ENCODE measurements at regions not wholly inside any gene's neighbourhood (a gene's known extent, or its start where the extent isn't known, plus 50 kb on each side); places are given as distances from the start of the nearest gene placed in this dataset.
"Not testable (repeated sequence)": the region's sequence is repeated elsewhere in the genome, so short reads cannot be mapped to it uniquely, and the experiment has no call there.

DNA sequence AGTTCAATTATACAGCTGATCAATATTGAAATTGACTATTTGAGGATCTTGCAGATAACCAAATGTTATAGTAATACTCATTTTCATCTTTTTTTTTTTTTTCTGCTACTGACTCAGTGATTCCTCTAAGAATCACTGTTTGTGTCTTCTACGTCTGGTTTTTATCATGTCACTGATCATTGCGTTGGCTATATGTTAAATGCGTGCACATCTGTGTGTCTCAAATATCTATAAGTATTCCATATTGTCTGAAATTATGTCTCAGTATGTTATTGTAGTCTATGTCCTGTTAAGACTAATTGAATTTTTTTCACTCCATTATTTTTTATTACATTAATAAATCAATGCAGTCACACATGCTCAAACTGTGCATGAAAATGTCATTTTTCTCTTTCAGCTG, 200.5 kb downstream of the PCDH20 start:
- no peak for DNase-seq (ENCODE audit: low spot score)

DNA sequence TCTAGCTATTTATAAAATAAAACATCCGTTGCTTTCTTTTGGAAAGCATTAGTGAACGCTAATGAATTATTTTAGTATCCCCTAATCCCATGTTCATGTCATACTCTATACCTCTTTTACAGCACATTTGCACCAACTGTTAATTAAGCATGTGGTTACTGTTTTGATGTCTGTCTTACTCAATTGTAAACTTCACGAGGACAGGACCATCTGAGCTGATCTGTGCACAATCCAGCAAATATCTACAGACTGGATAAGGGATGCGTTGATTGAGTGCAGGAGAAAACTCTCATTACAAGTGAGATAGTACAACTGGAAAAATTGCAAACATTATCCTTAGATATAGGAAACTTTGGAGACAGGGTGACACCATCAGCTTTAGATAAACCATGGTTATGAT, 201.1 kb downstream of the PCDH20 start:
- DNase-seq (ENCODE audit: low spot score): no peak

DNA sequence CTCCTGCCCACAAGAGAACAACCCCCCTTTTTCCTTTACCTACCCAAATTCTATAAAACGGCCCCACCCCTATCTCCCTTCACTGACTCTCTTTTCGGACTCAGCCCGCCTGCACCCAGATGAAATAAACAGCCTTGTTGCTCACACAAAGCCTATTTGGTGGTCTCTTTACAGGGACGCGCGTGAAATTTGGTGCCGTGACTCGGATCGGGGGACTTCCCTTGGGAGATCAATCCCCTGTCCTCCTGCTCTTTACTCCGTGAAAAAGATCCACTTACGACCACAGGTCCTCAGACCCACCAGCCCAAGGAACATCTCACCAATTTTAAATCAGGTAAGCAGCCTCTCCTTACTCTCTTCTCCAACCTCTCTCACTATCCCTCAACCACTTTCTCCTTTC, 209.8 kb downstream of the PCDH20 start:
- DNase-seq (ENCODE audit: low spot score): not testable (repeated sequence)

DNA sequence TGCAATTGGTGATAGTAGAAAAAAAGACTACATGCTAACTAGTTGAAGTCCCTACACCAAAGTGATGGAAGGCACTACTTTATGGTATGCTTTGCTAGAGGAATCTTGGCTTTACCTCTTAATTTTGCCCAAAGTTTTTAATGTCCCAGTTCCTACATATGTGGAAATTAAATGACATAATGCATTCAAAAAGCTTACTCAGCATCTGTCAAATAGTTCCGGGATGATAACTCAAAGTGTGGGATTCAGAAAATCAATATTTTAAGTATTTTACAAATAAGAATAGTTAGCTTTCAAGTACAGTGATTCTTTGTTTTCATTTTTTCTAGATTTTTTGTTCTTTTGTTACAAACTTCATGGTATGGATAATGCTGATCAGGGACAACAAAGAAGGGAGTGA, 211.6 kb downstream of the PCDH20 start:
- DNase-seq (ENCODE audit: low spot score): no peak

DNA sequence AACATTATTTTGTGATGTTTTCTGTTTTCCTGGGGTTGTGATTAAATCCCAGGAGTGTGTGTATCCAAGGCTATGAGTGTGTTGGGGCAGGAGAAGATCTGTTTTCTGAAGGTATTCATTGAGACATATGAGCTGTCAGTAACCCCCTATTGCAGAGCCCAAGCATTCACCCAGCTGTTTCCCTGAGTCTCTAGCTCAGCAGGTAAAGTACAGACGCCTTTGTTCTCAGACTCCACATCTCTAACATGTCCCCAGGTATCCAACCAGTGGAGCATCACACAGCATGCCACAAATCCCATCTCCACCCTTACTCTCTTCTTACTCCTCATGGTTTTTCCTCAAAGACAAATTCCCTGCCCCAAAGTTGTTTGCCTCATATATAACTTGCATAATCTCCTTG, 213.6 kb downstream of the PCDH20 start:
- no peak for DNase-seq (ENCODE audit: low spot score)

DNA sequence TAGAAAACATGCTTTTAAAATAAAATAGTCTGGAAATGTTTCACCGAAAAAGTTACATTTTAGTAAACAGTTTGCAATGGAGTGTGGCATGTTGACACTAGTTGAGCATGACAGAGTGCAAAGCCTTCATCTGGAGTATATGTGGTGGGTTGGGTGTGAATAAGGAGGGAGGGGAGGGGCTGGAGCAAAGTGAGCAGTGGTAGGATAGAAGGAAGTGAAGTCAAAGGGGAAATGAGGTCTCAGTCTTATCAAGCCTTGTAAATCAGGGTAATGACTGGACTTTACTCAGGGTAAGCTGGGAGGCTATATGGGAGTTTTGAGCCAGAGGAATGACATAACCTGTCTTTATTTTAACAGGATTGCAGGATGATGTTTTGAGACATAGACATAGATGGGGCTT, 222.8 kb downstream of the PCDH20 start:
- no peak for DNase-seq (ENCODE audit: low spot score)

DNA sequence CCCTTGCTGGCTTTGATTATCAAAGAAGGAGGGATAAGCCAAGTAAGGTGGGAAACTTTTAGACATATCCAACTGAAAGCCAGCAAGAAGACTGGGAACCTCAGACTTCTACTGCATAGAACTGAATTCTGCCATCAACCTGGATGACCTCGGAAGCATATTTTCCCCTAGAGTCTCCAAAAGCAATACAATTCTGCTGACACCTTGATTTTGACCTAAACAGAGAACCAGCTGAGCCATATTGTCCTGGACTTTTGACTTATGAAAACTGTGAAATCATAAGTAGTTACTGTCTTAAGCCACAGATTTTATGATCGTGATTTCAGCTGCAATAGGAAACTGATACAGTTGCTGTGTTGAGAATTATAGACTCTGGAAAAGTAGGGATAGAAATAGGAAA, 227.6 kb downstream of the PCDH20 start:
- DNase-seq (ENCODE audit: low spot score): no peak

GRCh38 chr13:61187471-61187870, 228.2 kb downstream of the PCDH20 start:
- no peak for DNase-seq (ENCODE audit: low spot score)

GRCh38 chr13:61183670-61184069, 232.0 kb downstream of the PCDH20 start:
- DNase-seq (ENCODE audit: low spot score): no peak

DNA sequence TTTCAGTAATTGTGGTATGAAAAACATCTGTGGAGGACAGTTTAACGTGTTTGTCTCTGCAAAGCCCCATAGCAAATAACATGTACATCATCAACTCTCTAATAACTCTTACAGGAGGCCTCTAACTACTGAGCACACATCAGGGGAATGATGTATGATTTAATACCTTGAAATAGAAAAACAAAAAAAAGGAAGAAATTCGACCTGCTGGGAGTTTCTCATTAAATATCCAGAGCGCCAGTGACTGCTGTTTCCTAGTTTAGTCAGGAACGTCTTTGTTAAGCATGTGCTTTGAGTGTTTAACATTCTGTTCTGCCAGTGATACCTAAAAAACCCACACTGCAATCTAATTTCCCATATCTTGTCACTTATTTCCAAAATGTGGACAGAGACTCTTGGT, 235.4 kb downstream of the PCDH20 start:
- no peak for DNase-seq (ENCODE audit: low spot score)

DNA sequence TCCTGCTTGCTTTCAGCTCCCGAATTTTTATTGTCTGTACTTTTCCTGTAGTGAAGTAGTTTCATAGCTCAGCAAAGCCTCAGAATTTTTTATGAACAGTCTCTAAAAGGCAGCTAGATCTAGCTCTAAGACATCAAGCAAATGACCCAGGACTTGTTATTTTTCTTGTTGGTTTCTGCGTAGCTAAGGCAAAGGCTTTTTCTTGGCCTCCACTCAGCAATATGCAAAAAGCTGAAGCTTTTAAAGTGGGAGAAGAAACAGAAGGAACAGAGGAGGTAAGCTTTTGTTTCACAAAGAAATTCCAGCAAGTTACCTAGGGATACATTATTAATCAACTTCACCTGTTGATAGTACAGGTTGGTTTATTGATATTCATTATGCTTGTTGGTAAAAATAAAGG, 235.9 kb downstream of the PCDH20 start:
- DNase-seq (ENCODE audit: low spot score): no peak

DNA sequence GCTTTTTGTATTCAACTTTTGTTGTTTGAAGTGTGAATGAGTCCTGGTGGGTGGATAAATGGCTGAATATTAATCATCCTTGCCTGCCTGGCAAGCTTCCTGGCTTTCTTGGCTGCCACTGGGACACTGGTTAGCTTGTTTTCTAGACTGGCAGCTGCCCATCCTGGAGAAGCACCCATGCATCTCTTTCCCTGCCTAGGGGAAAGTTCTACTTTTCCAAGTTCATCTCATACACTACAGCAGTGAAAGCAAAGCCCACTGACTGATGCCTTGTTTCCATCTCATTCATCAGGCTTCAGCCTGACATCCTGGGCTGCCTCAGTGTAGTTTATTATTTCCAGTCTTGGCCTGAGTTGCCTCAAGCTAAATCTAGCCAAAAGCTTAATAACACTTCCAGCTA, 244.8 kb downstream of the PCDH20 start:
- no peak for DNase-seq (ENCODE audit: low spot score)

DNA sequence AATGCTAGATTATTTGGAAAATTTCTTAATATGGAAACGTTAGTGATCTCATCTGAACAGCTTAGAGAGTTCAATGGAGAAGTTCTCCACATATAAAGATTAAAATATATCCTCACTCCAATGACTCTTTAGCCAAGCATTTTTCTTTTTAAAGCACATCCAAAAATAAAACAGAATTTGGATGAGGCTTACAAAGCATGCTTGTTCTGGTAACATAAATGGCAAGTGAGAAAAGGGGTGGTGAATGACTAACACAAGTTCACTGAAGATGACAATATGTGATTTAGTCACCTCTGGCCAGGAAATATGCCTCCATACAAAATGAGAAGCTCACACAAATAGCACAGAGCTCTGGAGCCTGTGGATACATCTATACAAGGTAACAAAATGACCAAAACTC, 253.0 kb downstream of the PCDH20 start:
- no peak for DNase-seq (ENCODE audit: low spot score)

DNA sequence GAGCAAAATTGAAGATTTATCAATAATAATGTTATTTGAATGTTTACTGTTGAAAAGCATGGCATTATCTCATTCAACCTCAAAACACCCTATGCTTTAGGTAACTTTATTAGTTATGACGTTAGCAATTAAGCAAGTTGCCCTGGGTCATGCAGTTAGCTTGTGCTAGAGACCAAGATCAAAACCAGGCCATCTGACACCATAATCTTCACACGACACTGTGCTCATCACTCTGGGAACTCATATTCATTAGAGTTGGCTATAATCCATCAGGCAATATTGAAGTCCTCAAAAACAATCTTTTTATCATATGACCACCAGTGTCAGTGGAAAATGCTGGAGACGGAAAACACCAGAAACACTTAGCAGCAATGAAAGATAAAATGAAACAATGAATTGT, 253.5 kb downstream of the PCDH20 start:
- DNase-seq (ENCODE audit: low spot score): no peak

DNA sequence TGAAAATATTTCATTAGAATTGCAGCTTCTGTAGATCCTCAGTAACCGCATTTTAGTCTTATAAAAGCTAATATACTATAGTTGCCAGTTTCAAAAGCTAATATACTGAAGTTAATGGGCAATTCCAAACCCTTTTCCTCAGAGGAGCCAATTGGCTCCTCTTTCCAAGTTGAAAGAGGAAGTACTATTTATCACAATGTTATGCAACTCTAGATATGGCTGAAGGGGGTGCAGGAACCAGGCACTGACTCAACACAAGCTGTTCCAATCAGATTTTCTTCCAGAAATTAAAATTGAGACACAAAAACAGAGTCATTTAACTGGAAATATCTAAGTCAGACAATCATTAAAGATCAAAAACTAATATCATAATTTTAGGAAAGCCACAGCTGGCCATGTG, 258.9 kb downstream of the PCDH20 start:
- DNase-seq (ENCODE audit: low spot score): no peak

GRCh38 chr13:61151062-61151461, 264.6 kb downstream of the PCDH20 start:
- DNase-seq (ENCODE audit: low spot score): no peak

- DNase-seq (ENCODE audit: low spot score): no peak
Measured at GRCh38 chr13:61149331-61149730, 266.3 kb downstream of the PCDH20 start.

- no peak for DNase-seq (ENCODE audit: low spot score)
Measured at GRCh38 chr13:61148691-61149315, 266.8 kb downstream of the PCDH20 start.

DNA sequence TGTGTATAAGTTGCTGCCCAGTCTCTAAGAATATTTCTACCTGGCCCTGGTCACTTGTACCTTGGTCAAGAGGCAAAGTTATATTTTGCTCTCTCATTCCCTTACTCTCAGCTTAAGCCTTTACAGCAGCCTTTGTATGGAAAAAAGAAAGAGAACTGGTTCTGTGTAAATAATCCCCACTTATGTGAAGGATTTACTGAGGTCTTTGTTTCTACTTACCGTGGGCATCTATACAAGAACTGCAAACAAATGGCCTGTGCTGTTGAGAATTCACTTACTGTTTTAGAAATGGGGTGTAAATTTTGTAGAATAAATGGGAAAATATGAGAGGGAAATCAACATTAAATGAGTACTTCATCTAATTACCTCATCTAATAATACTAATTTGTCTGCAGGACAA, 267.4 kb downstream of the PCDH20 start:
- DNase-seq (ENCODE audit: low spot score): no peak

GRCh38 chr13:61146571-61146970, 269.1 kb downstream of the PCDH20 start:
- DNase-seq (ENCODE audit: low spot score): no peak

- DNase-seq (ENCODE audit: low spot score): no peak
Measured at GRCh38 chr13:61146158-61146557, 269.5 kb downstream of the PCDH20 start.

- no peak for DNase-seq (ENCODE audit: low spot score)
Measured at GRCh38 chr13:61144834-61145593, 270.6 kb downstream of the PCDH20 start.

GRCh38 chr13:61144301-61144700, 271.3 kb downstream of the PCDH20 start:
- DNase-seq (ENCODE audit: low spot score): no peak

GRCh38 chr13:61142506-61142905, 273.1 kb downstream of the PCDH20 start:
- no peak for DNase-seq (ENCODE audit: low spot score)

Measured in hepatic stellate cell (primary cell).